Right lobe of liver (tissue), 6 donors: ENCODE measurements at regions not wholly inside any gene's neighbourhood (a gene's known extent, or its start where the extent isn't known, plus 50 kb on each side); places are given as distances from the start of the nearest gene placed in this dataset.

Experiments used
- ATAC-seq, 4 donors: fragments of 200-7000 bp; cut with Tn5 transposase; one replicate each; pipeline ENCODE4 v1.9.1; 2020; ENCODE audit warnings: mild to moderate bottlenecking in 4 of 4, moderate library complexity in 4 of 4
- DNase-seq, 3 donors: peaks; one replicate each; pipeline ENCODE4 v3.0.0-alpha.2; 2020
- H3K27ac ChIP-seq, 3 donors: fragments of 200-600 bp; one replicate each; pipeline ENCODE4 v1.8.0; 2022
- H3K27me3 ChIP-seq, 2 donors: fragments of 200-600 bp; one replicate each; pipeline ENCODE4 v1.8.0; 2022
- H3K36me3 ChIP-seq, 4 donors: fragments of 200-600 bp; sonication (generic) in 1 of 4; one replicate each; pipeline versions ENCODE4 v1.5.1 to v1.8.0; 2017 to 2022; ENCODE audit warnings: control low read depth in 1 of 4
- H3K4me1 ChIP-seq, 4 donors: fragments of 200-600 bp; sonication (generic) in 1 of 4; one replicate each; pipeline versions ENCODE4 v1.5.1 to v1.8.0; 2017 to 2022; ENCODE audit warnings: control low read depth in 1 of 4
- H3K4me3 ChIP-seq, 3 donors: fragments of 200-600 bp; one replicate each; pipeline ENCODE4 v1.8.0; 2022
- H3K9me3 ChIP-seq, 4 donors: fragments of 200-600 bp; sonication (generic) in 1 of 4; one replicate each; pipeline versions ENCODE4 v1.5.1 to v1.8.0; 2017 to 2022; ENCODE audit warnings: control low read depth in 1 of 4
- CTCF ChIP-seq, 4 donors: fragments of 200-600 bp in 3 of 4; fragments of 450-650 bp in 1 of 4; IDR thresholded peaks; one replicate each; pipeline versions ENCODE4 v1.5.1 to v1.8.0; 2016 to 2022; ENCODE audit warnings: antibody characterized with exemption in 4 of 4, mild to moderate bottlenecking in 2 of 4
- POLR2A ChIP-seq: fragments of 450-650 bp; IDR thresholded peaks from one replicate; pipeline ENCODE4 v1.6.1; 2017; ENCODE audit warnings: antibody characterized with exemption, mild to moderate bottlenecking
- WGBS: methylation state at CpG from one replicate; pipeline ENCODE4 v1.1.6; 2018; ENCODE audit warnings: low coverage, low lambda C conversion rate; ENCODE audit not compliant: insufficient coverage; ENCODE audit errors: missing lambda C conversion rate; 5-methylcytosine and 5-hydroxymethylcytosine counted together
- intact Hi-C, 2 donors: fragments of 100-400 bp; cut with DNase I; formaldehyde crosslinking; loops; one replicate each; pipeline versions ENCODE4 v1.11.2 to v1.14.1; 2022
- donor health status: DM: no; HTN: yes; CAD: no.
- donor health status: DM: no; HTN: no; CAD: no.
- donor health status: DM: no; HTN: no; CAD: no.
- donor health status: DM: no; HTN: yes; CAD: no.
- donor health status: DM: no; HTN: yes; CAD: no.

GRCh38 chr3:191005790-191006189, 143.3 kb upstream of the GMNC start:
- WGBS, result 59% methylated on average over 3 of the region's 3 CpGs
- Histone ChIP-seq H3K9me3 (no peaks in the 10 kb centered on the region), H3K4me1 (no peaks in the 10 kb centered on the region), H3K36me3 (no peaks in the 10 kb centered on the region), H3K27ac (no peak overlapping the region), H3K27me3 (no peaks in the 10 kb centered on the region), H3K4me3 (no peak overlapping the region)
- TF ChIP-seq POLR2A (no peak), CTCF (IDR thresholded peaks at IDR 0.05) (no peak)
- DNase-seq (no peak), ATAC-seq (no peak)
- intact Hi-C loops, result no loop called here

- H3K4me1 ChIP-seq, result no peaks in the 10 kb centered on the region
- H3K4me3 ChIP-seq, result no peak overlapping the region
- no peaks in the 10 kb centered on the region for H3K36me3 ChIP-seq
- no peaks in the 10 kb centered on the region for H3K9me3 ChIP-seq
- intact Hi-C loops, result no loop called here
- TF ChIP-seq CTCF (IDR thresholded peaks at IDR 0.05) (no peak), POLR2A (no peak)
- H3K27me3 ChIP-seq, result no peaks in the 10 kb centered on the region
- no peak for ATAC-seq
- H3K27ac ChIP-seq, result no peak overlapping the region
- no peak for DNase-seq
- 55% methylated on average over 5 of the region's 5 CpGs for WGBS
These were observed 141.2 kb upstream of the GMNC start for GRCh38 chr3:191003742-191004141.

- H3K27me3 ChIP-seq, result no peaks in the 10 kb centered on the region
- H3K4me1 ChIP-seq, result no peaks in the 10 kb centered on the region
- H3K36me3 ChIP-seq, result no peaks in the 10 kb centered on the region
- TF ChIP-seq POLR2A, result no peak
- TF ChIP-seq CTCF (IDR thresholded peaks at IDR 0.05), result no peak
- DNase-seq (no peak), ATAC-seq (no peak)
- no peak overlapping the region for H3K4me3 ChIP-seq
- H3K9me3 ChIP-seq, result no peaks in the 10 kb centered on the region
- no peak overlapping the region for H3K27ac ChIP-seq
- WGBS, result 43% methylated on average over 3 of the region's 3 CpGs
- intact Hi-C loops, result no loop called here
These were observed 133.8 kb upstream of the GMNC start for GRCh38 chr3:190996181-190996775.

DNA sequence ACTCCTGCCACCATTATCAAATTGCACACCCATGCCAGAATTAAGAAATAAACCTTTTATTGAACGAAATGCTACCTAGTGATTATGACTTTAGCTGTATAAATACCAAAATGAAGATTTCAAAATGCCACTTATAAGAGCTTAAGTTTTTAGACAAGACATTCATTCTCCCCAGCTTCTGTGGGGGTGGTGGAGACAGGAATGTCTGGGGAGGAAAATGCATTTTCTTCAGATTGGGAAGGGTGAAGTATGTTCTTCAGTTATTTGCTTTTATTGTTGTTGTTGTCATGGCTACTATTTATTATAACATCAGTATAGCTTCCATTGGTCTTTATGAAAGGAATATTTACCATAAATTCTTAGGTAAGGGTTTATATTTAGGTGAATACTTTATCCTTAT, 132.7 kb upstream of the GMNC start:
- Histone ChIP-seq H3K27me3 (no peaks in the 10 kb centered on the region), H3K36me3 (no peaks in the 10 kb centered on the region), H3K4me3 (no peak overlapping the region), H3K9me3 (no peaks in the 10 kb centered on the region), H3K4me1 (no peaks in the 10 kb centered on the region), H3K27ac (no peak overlapping the region)
- 27% methylated on average over 1 of the region's 1 CpG for WGBS
- no peak for TF ChIP-seq CTCF (IDR thresholded peaks at IDR 0.05)
- TF ChIP-seq POLR2A, result no peak
- DNase-seq (no peak), ATAC-seq (no peak)
- intact Hi-C loops, result no loop called here

GRCh38 chr3:190990898-190991297, 128.4 kb upstream of the GMNC start:
- no peak for TF ChIP-seq CTCF (IDR thresholded peaks at IDR 0.05)
- no peak for TF ChIP-seq POLR2A
- intact Hi-C loops, result no loop called here
- H3K9me3 ChIP-seq, result no peaks in the 10 kb centered on the region
- H3K4me1 ChIP-seq, result no peaks in the 10 kb centered on the region
- H3K27ac ChIP-seq, result no peak overlapping the region
- H3K4me3 ChIP-seq, result no peak overlapping the region
- no peak for DNase-seq
- no peaks in the 10 kb centered on the region for H3K27me3 ChIP-seq
- H3K36me3 ChIP-seq, result no peaks in the 10 kb centered on the region
- no peak for ATAC-seq
